H1 (cell line): ENCODE measurements at regions not wholly inside any gene's neighbourhood (a gene's known extent, or its start where the extent isn't known, plus 50 kb on each side); places are given as distances from the start of the nearest gene placed in this dataset.

Source experiments
- BACH1 ChIP-seq: IDR thresholded peaks from 2 replicates; pipeline ENCODE4 v1.6.1; 2012; ENCODE audit warnings: low read length, improper control_type of control experiment
- HDAC6 ChIP-seq: IDR thresholded peaks from one replicate; pipeline ENCODE4 v1.7.1; 2012; ENCODE audit warnings: low read depth, mild to moderate bottlenecking, inconsistent platforms, low read length, moderate library complexity
- JUND ChIP-seq: IDR thresholded peaks from 2 replicates; pipeline ENCODE4 v1.6.1; 2011; ENCODE audit warnings: mild to moderate bottlenecking, improper control_type of control experiment, low read length
- KDM1A ChIP-seq: fragments of 200-600, 300-600 bp; sonication (generic); IDR thresholded peaks from 2 replicates; pipeline ENCODE4 v1.7.1; 2016; ENCODE audit warnings: mild to moderate bottlenecking, low read length, borderline replicate concordance
- POLR2A ChIP-seq, 2 experiments: IDR thresholded peaks; 1 replicate in 1 of 2; 2 replicates in 1 of 2; pipeline ENCODE4 v1.6.1; 2011; ENCODE audit warnings: low read depth in 2 of 2, low read length in 2 of 2, mild to moderate bottlenecking in 2 of 2; ENCODE audit errors: control extremely low read depth in 1 of 2
- RAD21 ChIP-seq, 2 experiments: IDR thresholded peaks in 1 of 2; conservative IDR thresholded peaks in 1 of 2; 2 replicates each; pipeline ENCODE4 v1.6.1; 2011; ENCODE audit warnings: low read depth in 2 of 2, low read length in 2 of 2, improper control_type of control experiment in 1 of 2, inconsistent platforms in 1 of 2, mild to moderate bottlenecking in 1 of 2, moderate library complexity in 1 of 2
- TAF1 ChIP-seq: IDR thresholded peaks from 2 replicates; pipeline ENCODE4 v1.6.1; 2011; ENCODE audit warnings: mild to moderate bottlenecking, low read depth, low read length
- TF ChIP-seq, protein P1 (sequence below), 3 experiments: IDR thresholded peaks; 1 replicate in 2 of 3; 2 replicates in 1 of 3; pipeline versions ENCODE4 v1.5.1 to v1.6.1; 2011; ENCODE audit warnings: low read length in 3 of 3, mild to moderate bottlenecking in 3 of 3, inconsistent platforms in 2 of 3, low read depth in 1 of 3, moderate library complexity in 1 of 3; ENCODE audit not compliant: insufficient read depth in 1 of 3; ENCODE audit errors: control extremely low read depth in 1 of 3

DNA sequence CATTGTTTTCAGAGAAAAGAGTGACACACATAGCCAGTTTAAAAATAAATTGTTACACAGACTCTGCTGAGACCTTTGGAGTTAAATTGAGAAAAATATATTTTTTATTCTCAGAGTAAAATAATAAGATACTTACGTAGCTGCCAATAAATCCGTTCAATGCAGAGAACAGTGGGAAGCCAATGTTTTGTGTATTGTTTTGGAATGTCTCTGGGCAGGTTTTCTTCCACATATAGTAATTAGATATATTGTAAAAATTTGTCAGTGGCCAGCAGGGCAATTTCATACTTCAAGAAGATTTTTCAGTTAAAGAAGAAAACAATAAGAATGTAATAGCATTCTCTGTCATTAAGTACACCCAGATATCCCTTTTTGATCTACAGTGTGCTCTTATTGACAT, 999.5 kb upstream of the INTU start:
- TF ChIP-seq, protein P1, sequence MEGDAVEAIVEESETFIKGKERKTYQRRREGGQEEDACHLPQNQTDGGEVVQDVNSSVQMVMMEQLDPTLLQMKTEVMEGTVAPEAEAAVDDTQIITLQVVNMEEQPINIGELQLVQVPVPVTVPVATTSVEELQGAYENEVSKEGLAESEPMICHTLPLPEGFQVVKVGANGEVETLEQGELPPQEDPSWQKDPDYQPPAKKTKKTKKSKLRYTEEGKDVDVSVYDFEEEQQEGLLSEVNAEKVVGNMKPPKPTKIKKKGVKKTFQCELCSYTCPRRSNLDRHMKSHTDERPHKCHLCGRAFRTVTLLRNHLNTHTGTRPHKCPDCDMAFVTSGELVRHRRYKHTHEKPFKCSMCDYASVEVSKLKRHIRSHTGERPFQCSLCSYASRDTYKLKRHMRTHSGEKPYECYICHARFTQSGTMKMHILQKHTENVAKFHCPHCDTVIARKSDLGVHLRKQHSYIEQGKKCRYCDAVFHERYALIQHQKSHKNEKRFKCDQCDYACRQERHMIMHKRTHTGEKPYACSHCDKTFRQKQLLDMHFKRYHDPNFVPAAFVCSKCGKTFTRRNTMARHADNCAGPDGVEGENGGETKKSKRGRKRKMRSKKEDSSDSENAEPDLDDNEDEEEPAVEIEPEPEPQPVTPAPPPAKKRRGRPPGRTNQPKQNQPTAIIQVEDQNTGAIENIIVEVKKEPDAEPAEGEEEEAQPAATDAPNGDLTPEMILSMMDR (IDR thresholded peaks at IDR 0.05; ENCODE audit: control extremely low read depth in 1 of 3, insufficient read depth in 1 of 3, low read depth in 1 of 3, low read length in 3 of 3), result no peak
- TF ChIP-seq HDAC6 (no peak), BACH1 (no peak), POLR2A (IDR thresholded peaks at IDR 0.05; ENCODE audit: control extremely low read depth in 1 of 2, low read depth in 2 of 2, low read length in 2 of 2) (no peak), TAF1 (no peak), RAD21 (IDR thresholded peaks at IDR 0.05 in 1 of 2, conservative IDR thresholded peaks at IDR 0.05 in 1 of 2; ENCODE audit: low read depth in 2 of 2, low read length in 2 of 2) (no peak), KDM1A (no peak), JUND (no peak)
